HG02885 (cell line): ENCODE measurements at regions not wholly inside any gene's neighbourhood (a gene's known extent, or its start where the extent isn't known, plus 50 kb on each side); places are given as distances from the start of the nearest gene placed in this dataset.
A peak's percentile ranks its signal among the peaks of the same experiment; 100 is the strongest.
"Not testable (repeated sequence)": the region's sequence is repeated elsewhere in the genome, so short reads cannot be mapped to it uniquely, and the experiment has no call there.

ENCODE experiments used
- ATAC-seq: cut with Tn5 transposase; IDR thresholded peaks from one replicate; pipeline ENCODE4 v1.9.1; 2021; ENCODE audit warnings: mild to moderate bottlenecking; ENCODE audit not compliant: unreplicated experiment, poor library complexity

GRCh38 chr2:216932113-216932862 is 72.4 kb upstream of the TNP1 start:
- no peak for ATAC-seq

DNA sequence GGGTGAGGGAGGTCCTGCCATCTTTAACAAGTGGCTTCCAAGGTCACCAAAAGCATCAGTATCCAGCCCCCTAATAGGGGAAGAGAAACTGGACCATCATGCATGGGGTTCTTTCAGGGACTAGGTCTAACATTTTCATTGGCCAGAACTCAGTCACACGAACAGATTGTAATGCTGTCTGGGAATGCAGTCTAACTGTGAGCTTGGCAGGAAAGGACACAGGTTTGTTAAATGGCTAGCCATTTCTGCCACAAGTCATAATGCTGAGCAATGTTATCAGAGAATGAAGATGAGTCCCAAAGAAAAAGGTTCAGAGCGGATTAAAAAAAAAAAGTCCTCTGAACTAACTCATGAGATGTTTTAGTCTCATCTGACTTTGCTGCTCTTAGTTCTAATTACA is 70.9 kb upstream of the TNP1 start:
- no peak for ATAC-seq

GRCh38 chr2:216929338-216929737 is 69.5 kb upstream of the TNP1 start:
- not testable (repeated sequence) for ATAC-seq

DNA sequence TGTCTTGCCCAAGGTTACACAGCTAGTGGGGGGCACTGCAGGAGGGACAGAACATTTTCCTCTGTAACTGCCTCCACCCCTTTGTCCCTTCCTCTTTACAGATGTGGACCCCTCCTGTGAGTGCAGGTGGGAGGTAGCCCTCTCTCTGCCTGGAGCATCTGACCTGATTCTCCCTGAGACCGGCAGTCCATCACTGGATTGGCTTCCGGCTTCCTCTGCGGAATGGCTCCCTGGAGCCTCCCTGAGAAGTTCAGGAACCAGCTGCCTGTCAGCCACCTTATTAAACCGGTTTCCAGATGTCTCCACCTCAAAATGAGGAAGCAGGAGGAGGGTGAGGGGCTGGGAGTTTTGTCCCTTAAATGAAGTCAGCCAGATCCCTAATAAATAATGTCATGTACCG is 67.3 kb upstream of the TNP1 start:
- no peak for ATAC-seq

- ATAC-seq = peak; percentile 60
Observed at GRCh38 chr2:216925636-216926366, 65.9 kb upstream of the TNP1 start.

GRCh38 chr2:216925006-216925405 is 65.1 kb upstream of the TNP1 start:
- no peak for ATAC-seq

GRCh38 chr2:216923706-216924105 is 63.8 kb upstream of the TNP1 start:
- no peak for ATAC-seq

- ATAC-seq = peak; percentile 76
Observed at GRCh38 chr2:216922175-216922780, 62.4 kb upstream of the TNP1 start.

DNA sequence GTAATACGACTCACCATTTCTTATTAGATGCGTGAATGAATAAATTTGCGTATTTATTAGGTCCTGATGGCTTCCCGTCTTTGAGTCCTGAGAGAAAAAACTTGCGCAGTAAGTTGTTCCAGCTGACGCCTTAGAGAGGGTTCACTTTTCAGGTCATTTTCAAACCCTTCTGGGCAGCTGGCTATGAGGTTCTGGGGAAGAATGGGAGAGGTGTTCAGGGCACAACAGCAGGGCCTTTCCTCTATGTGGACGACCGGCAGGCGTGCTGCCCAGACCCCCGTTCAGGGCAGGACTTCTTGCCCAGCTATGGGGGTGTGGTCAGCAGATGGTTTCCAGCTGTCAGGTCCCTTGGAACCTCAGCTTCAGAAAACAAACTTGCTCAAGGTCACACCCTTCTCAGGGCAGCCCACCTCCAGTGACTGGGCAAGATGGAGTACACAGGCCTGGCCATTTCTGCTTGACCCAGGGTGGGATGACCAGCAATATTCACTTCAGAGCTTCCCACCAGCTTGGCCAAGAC is 61.1 kb upstream of the TNP1 start:
- ATAC-seq = no peak

- no peak for ATAC-seq
Observed at GRCh38 chr2:216920143-216920876, 60.4 kb upstream of the TNP1 start.

- ATAC-seq = no peak
Observed at GRCh38 chr2:216918088-216918680, 58.3 kb upstream of the TNP1 start.

- no peak for ATAC-seq
Observed at GRCh38 chr2:216916956-216917650, 57.2 kb upstream of the TNP1 start.

- no peak for ATAC-seq
Observed at GRCh38 chr2:216915557-216916150, 55.8 kb upstream of the TNP1 start.

DNA sequence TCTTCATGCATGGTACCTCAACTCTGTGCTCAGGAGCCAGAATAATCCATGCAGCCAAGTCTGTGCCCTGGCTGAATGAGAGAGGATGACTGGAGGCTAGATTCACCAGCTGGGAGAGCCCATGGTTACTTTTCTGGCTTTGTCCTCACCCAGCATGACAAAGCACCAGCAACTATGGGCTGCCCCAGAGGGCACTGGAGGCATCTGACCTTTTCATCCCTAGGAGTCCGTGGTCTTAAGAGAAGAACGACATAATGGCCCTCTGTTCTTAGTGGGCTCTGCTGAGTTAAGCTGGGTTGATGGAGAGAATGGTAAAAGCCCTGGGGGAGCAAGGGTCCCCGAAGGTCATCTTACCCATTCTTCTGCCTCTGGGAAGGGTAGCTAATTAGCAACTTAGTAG is 54.6 kb upstream of the TNP1 start:
- ATAC-seq = no peak

DNA sequence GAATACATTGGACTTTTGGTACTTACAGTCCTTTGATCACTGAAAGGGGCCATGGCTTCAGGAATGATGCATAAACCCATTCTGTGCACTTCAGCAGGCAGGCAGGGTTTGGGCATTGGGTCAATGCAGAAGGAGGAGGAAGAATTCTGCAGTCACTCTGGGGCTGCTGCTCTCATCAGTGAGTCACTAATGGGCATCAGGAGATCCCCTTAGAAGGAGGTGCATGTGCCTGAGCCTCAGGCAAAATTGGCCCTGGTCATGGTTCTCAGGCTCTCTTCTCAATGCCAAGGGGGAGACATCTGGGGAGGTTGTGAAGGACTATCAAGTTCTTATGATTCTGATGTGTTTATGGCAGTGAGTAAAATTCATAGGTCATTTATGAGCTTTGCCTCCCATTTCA is 52.0 kb upstream of the TNP1 start:
- no peak for ATAC-seq

- no peak for ATAC-seq
Observed at GRCh38 chr2:216911008-216911407, 51.1 kb upstream of the TNP1 start.

DNA sequence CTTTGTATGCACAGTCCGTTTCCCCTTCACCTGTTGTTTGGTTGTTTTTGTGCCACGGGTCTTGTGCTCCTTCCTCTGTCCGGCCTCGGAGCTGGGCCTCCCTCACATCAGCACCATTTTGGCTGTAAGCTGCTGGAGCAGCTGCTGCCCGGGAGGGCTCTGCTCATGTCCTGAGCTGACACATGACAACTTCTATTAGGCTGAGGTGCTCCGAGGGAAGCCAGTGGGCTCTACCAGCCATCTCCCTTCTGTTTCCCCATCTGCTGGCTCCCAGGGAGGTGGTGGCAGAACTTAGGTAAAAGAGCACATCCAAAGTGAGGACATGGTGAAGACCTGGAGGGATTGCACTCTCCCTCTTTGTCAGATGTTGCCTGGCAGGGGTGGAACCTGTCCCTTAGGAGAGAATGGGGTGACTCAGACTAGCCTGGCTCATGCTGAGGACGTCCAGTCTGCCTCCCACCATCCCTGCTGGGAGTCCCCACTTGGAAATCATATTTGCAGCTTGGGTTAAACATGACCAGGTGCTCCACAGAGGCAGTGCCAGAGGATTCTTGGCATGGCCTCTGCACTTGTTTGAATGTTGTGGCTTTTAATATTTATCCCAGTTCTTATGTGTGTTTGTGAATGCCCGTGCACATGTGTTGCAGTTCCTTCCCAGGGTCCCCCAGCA is 49.8 kb upstream of the TNP1 start:
- no peak for ATAC-seq
